BLaER1 (cell line): ENCODE measurements at regions not wholly inside any gene's neighbourhood (a gene's known extent, or its start where the extent isn't known, plus 50 kb on each side); places are given as distances from the start of the nearest gene placed in this dataset.

Experiments
- H3K27ac ChIP-seq: shearing (Covaris generic); formaldehyde crosslinking; 2 replicates; pipeline ENCODE4 v1.8.1; 2022
- H3K27me3 ChIP-seq: shearing (Covaris generic); formaldehyde crosslinking; 2 replicates; pipeline ENCODE4 v1.8.1; 2022
- H3K36me3 ChIP-seq: shearing (Covaris generic); formaldehyde crosslinking; 2 replicates; pipeline ENCODE4 v1.8.1; 2022
- H3K4me1 ChIP-seq: shearing (Covaris generic); formaldehyde crosslinking; 2 replicates; pipeline ENCODE4 v1.8.1; 2022
- H3K4me2 ChIP-seq: shearing (Covaris generic); formaldehyde crosslinking; 2 replicates; pipeline ENCODE4 v1.8.1; 2022
- H3K4me3 ChIP-seq: shearing (Covaris generic); formaldehyde crosslinking; 2 replicates; pipeline ENCODE4 v1.8.1; 2022
- H3K9ac ChIP-seq: shearing (Covaris generic); formaldehyde crosslinking; 2 replicates; pipeline ENCODE4 v1.8.1; 2022
- H3K9me3 ChIP-seq: shearing (Covaris generic); formaldehyde crosslinking; 2 replicates; pipeline ENCODE4 v1.8.1; 2022
- H4K20me1 ChIP-seq: shearing (Covaris generic); formaldehyde crosslinking; 2 replicates; pipeline ENCODE4 v1.8.1; 2022
- Cebpa-rat ChIP-seq: shearing (Covaris generic); IDR thresholded peaks from 2 replicates; pipeline ENCODE4 v1.8.1; 2022

GRCh38 chr4:14879683-14880082, 122.6 kb upstream of the CPEB2 start:
- H3K9me3 ChIP-seq, result no peaks in the 10 kb centered on the region
- H3K27me3 ChIP-seq, result no peaks in the 10 kb centered on the region
- no peak overlapping the region for H3K4me3 ChIP-seq
- H3K4me2 ChIP-seq, result no peak overlapping the region
- no peak overlapping the region for H3K27ac ChIP-seq
- TF ChIP-seq Cebpa-rat, result no peak
- H3K4me1 ChIP-seq, result peaks cover 12% of the 10 kb centered on the region
- H3K9ac ChIP-seq, result no peak overlapping the region
- H4K20me1 ChIP-seq, result no peaks in the 10 kb centered on the region
- H3K36me3 ChIP-seq, result no peaks in the 10 kb centered on the region

GRCh38 chr4:14880805-14881204, 121.5 kb upstream of the CPEB2 start:
- TF ChIP-seq Cebpa-rat, result no peak
- Histone ChIP-seq H3K4me2 (no peak overlapping the region), H3K9me3 (no peaks in the 10 kb centered on the region), H3K27me3 (no peaks in the 10 kb centered on the region), H3K4me1 (peaks cover 12% of the 10 kb centered on the region), H3K36me3 (no peaks in the 10 kb centered on the region), H3K4me3 (no peak overlapping the region), H4K20me1 (no peaks in the 10 kb centered on the region), H3K9ac (no peak overlapping the region), H3K27ac (no peak overlapping the region)

GRCh38 chr4:14883166-14883565, 119.1 kb upstream of the CPEB2 start:
- H3K9me3 ChIP-seq, result no peaks in the 10 kb centered on the region
- H3K36me3 ChIP-seq, result no peaks in the 10 kb centered on the region
- TF ChIP-seq Cebpa-rat, result no peak
- H3K27ac ChIP-seq, result no peak overlapping the region
- H3K4me3 ChIP-seq, result no peak overlapping the region
- H4K20me1 ChIP-seq, result no peaks in the 10 kb centered on the region
- no peaks in the 10 kb centered on the region for H3K27me3 ChIP-seq
- no peak overlapping the region for H3K4me2 ChIP-seq
- no peak overlapping the region for H3K9ac ChIP-seq
- H3K4me1 ChIP-seq, result no peaks in the 10 kb centered on the region

GRCh38 chr4:14883661-14884060, 118.6 kb upstream of the CPEB2 start:
- Histone ChIP-seq H3K27ac (no peak overlapping the region), H3K4me2 (no peak overlapping the region), H4K20me1 (no peaks in the 10 kb centered on the region), H3K9me3 (no peaks in the 10 kb centered on the region), H3K4me3 (no peak overlapping the region), H3K27me3 (no peaks in the 10 kb centered on the region), H3K36me3 (no peaks in the 10 kb centered on the region), H3K9ac (no peak overlapping the region), H3K4me1 (no peaks in the 10 kb centered on the region)
- TF ChIP-seq Cebpa-rat, result no peak

- no peak overlapping the region for H3K9ac ChIP-seq
- no peak for TF ChIP-seq Cebpa-rat
- no peaks in the 10 kb centered on the region for H3K9me3 ChIP-seq
These were observed 114.3 kb upstream of the CPEB2 start for GRCh38 chr4:14887842-14888433.

GRCh38 chr4:14888790-14889572, 113.3 kb upstream of the CPEB2 start:
- no peak overlapping the region for H3K27ac ChIP-seq
- no peak overlapping the region for H3K4me3 ChIP-seq
- no peaks in the 10 kb centered on the region for H3K27me3 ChIP-seq
- H3K36me3 ChIP-seq, result no peaks in the 10 kb centered on the region
- H4K20me1 ChIP-seq, result no peaks in the 10 kb centered on the region
- H3K4me1 ChIP-seq, result no peaks in the 10 kb centered on the region
- TF ChIP-seq Cebpa-rat, result no peak
- no peak overlapping the region for H3K9ac ChIP-seq
- no peaks in the 10 kb centered on the region for H3K9me3 ChIP-seq
- H3K4me2 ChIP-seq, result no peak overlapping the region

More at GRCh38 chr4:14887842-14888433, 114.3 kb upstream of the CPEB2 start:
- no peaks in the 10 kb centered on the region for H3K4me1 ChIP-seq
- H3K4me3 ChIP-seq, result no peak overlapping the region
- no peak overlapping the region for H3K27ac ChIP-seq
- no peaks in the 10 kb centered on the region for H4K20me1 ChIP-seq
- H3K4me2 ChIP-seq, result no peak overlapping the region
- H3K36me3 ChIP-seq, result no peaks in the 10 kb centered on the region
- H3K27me3 ChIP-seq, result no peaks in the 10 kb centered on the region

GRCh38 chr4:14892563-14892962, 109.7 kb upstream of the CPEB2 start:
- Histone ChIP-seq H3K4me2 (no peak overlapping the region), H4K20me1 (no peaks in the 10 kb centered on the region), H3K27ac (no peak overlapping the region), H3K9ac (no peak overlapping the region), H3K9me3 (no peaks in the 10 kb centered on the region), H3K4me3 (no peak overlapping the region), H3K4me1 (no peaks in the 10 kb centered on the region), H3K27me3 (no peaks in the 10 kb centered on the region), H3K36me3 (no peaks in the 10 kb centered on the region)
- TF ChIP-seq Cebpa-rat, result no peak

GRCh38 chr4:14893713-14894112, 108.6 kb upstream of the CPEB2 start:
- Histone ChIP-seq H3K36me3 (no peaks in the 10 kb centered on the region), H3K9me3 (no peaks in the 10 kb centered on the region), H3K4me2 (no peak overlapping the region), H3K27me3 (no peaks in the 10 kb centered on the region), H3K4me1 (no peaks in the 10 kb centered on the region), H3K9ac (no peak overlapping the region), H4K20me1 (no peaks in the 10 kb centered on the region), H3K4me3 (no peak overlapping the region), H3K27ac (no peak overlapping the region)
- TF ChIP-seq Cebpa-rat, result no peak

- Histone ChIP-seq H3K4me2 (no peak overlapping the region), H3K27me3 (no peaks in the 10 kb centered on the region), H3K36me3 (no peaks in the 10 kb centered on the region), H3K9me3 (no peaks in the 10 kb centered on the region), H4K20me1 (no peaks in the 10 kb centered on the region), H3K4me3 (no peak overlapping the region), H3K9ac (no peak overlapping the region), H3K4me1 (no peaks in the 10 kb centered on the region), H3K27ac (no peak overlapping the region)
- TF ChIP-seq Cebpa-rat, result no peak
These were observed 107.6 kb upstream of the CPEB2 start for GRCh38 chr4:14894392-14895292.

- no peak for TF ChIP-seq Cebpa-rat
- Histone ChIP-seq H3K27me3 (no peaks in the 10 kb centered on the region), H3K27ac (no peak overlapping the region)
These were observed 105.6 kb upstream of the CPEB2 start for GRCh38 chr4:14896656-14897175.

More at GRCh38 chr4:14896656-14897175, 105.6 kb upstream of the CPEB2 start:
- no peak overlapping the region for H3K4me3 ChIP-seq
- H3K4me1 ChIP-seq, result no peaks in the 10 kb centered on the region
- H3K4me2 ChIP-seq, result no peak overlapping the region
- no peak overlapping the region for H3K9ac ChIP-seq
- H3K36me3 ChIP-seq, result no peaks in the 10 kb centered on the region
- no peaks in the 10 kb centered on the region for H3K9me3 ChIP-seq
- H4K20me1 ChIP-seq, result no peaks in the 10 kb centered on the region
